Head of caudate nucleus (tissue), 42 donors: ENCODE measurements at regions not wholly inside any gene's neighbourhood (a gene's known extent, or its start where the extent isn't known, plus 50 kb on each side); places are given as distances from the start of the nearest gene placed in this dataset.

Experiments
- DNase-seq, 42 donors: peaks; one replicate each; pipeline versions ENCODE4 v3.0.0 to v3.0.0-alpha.2; 2020 to 2021; ENCODE audit warnings: mixed read lengths in 7 of 42
- intact Hi-C: fragments of 100-400 bp; cut with DNase I; formaldehyde crosslinking; loops from one replicate; pipeline ENCODE4 v1.15.0; 2022

DNA sequence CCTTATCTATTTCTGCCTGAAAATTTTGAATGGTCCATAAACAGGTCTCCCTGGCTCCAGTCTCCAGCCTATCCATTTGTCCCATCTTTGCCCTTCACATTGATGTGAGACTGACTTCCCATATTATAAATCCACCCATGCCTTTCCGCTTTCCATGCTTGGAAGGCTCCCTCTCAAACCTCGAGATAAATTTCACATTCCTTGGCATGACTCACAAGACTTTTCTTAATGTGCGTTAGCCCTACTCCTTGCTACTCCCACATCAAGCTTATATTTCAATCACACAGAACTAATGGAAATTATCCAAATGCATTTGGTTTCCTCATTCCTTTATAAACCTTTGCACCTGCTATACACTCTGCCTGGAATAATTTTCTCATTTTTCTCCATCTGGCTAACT lies 163.7 kb upstream of the NTM start:
- intact Hi-C loops, result no loop called here
- DNase-seq, result peak in 12 of 42 donors; percentile 14 to 74 (median 38)

DNA sequence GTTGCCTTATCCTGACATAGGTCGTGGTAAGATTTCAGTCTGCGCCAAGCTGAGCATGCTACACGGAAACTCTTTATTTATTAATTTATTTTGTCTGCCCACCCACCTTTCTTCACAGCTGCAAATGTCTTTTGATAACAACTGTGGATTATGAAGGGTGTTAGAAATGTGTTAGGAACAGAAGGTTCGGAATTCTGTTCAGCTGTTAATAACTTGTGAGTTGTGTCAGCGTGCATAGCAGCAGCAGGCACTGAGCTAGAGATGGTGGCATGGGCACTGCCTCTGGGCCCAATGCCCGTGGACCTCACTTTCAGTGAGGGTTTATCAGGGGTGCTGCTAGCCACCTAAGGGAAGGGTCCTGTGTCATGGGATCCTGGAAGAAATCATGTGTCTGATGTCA lies 162.5 kb upstream of the NTM start:
- DNase-seq, result peak in 1 of 42 donors; percentile 34
- intact Hi-C loops, result no loop called here

DNA sequence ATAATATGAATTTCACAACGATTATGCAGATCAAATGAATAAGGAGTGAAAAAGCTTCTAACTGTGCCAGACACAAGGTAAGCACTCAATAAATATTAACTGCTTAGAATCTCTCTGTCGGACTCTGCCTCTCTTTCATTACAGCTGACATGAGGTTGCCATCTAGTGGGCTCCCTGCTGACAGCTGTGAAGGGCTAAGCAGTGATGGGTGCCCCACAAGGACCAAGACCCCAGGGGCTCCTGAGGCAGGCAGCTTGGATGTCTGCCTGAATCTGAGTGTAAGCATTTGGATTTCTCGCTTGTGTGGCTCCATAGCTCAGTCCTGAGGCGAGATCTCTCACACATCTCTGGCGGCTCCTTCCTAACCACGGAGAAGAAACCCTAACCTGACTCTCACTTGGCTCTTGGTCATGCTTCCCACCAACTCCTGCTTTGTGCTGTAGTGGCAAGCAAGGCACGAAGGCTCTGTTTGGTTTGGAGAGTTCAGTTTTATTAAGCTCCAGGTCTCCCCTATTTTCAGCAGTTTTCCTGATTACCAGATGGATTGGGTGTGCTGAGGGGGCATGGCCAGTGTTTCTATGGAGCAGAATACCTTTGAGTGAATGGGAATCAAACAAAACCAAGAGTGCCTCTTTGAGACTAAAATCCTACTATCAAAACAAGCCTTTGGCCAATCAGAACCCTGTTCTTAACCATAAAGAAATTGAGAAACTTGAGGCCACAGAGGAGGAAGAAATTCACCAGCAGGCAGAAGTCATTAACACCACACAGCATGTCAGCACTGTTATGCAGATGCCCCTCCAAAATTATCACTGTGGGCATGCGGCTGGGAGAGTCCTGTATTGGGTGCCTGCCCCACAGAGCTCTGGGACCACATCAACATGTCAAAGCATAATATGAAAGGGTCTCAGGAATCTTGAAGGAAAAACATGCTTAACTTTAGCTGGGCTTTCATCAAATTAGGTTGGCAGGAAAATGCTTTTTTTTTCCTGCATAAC lies 152.8 kb upstream of the NTM start:
- intact Hi-C loops, result loop anchor here (10.0 kb wide), 1 partner anchor 153 kb away; no protein-coding TSS in a partner anchor
- peak in 20 of 42 donors; percentile 6 to 54 (median 32) for DNase-seq

DNA sequence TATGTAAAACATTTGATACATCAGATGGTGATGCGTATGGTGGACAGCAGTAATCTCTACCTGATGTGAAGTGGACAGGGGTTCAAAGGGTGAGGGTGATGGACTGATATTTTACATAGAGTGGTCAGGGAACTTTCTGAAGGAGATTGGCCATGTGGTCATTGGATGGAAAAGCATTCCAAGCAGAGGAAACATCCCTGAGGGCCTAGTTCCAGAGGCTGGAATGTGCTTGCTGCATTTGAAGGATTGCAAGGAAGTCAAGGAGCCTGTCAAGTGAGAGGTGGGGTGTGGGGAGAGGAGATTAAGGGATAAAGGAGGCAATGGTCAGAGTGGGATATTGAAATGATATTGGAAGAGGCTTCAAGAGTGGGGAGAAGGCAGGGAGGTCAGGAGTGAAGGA lies 151.9 kb upstream of the NTM start:
- intact Hi-C loops, result loop anchor here (10.0 kb wide), 1 partner anchor 154 kb away; no protein-coding TSS in a partner anchor
- no peak for DNase-seq

DNA sequence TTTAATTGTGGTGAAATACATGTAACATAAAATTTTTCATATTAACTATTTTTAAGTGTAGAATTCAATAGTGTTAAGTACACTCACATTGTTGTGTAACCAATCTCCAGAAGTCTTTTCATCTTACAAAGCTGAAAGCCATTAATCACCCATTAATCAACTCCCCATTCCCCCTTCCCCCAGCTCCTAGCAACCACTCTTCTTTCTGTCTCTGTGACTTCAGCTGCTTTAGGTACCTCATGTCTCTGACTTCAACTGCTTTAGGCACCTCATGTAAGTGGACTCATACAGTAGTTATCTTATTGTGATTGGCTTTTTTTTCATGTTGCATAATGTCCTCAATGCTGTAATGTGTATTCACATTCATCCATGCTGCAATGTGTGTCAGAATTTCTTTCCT lies 150.8 kb upstream of the NTM start:
- intact Hi-C loops, result loop anchor here (10.0 kb wide), 1 partner anchor 155 kb away; no protein-coding TSS in a partner anchor
- DNase-seq, result no peak

DNA sequence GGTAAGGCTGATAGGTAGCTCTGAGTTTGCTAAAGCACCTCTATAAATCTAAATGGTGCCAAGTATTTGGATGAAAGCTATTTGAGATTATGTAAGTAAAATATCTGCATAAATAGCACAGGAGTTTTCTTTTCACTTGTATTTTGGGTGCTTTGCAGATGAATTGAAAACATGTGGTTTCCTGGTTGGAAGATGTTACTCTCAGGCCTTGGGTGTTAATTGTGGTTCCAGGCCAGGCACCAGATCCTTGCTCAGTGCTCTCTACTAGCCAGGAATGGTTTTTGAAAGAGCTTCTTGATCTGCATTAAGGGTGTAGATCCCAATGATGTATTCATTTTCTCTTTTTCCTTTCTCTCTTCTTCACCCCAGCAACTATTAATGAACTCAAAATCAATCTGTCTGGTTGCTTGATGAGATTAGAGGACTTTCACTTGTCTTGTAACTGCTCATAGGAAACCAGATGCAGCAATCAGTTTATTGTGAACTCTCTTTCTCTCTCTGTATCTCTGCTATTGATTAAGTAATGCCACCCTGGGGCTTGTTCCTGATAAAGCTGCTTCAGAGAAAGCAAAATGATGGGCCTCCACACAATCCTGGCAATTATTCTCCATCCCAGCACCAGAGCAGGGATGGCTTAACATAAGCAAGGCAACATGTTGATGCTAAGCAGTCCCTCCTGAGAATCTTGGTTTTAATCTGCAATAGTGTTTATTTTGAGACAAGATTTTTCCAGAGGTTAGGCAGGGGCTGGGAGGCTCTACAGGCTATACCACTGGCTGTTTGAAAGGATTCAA lies 147.0 kb upstream of the NTM start:
- DNase-seq, result no peak
- intact Hi-C loops, result no loop called here

DNA sequence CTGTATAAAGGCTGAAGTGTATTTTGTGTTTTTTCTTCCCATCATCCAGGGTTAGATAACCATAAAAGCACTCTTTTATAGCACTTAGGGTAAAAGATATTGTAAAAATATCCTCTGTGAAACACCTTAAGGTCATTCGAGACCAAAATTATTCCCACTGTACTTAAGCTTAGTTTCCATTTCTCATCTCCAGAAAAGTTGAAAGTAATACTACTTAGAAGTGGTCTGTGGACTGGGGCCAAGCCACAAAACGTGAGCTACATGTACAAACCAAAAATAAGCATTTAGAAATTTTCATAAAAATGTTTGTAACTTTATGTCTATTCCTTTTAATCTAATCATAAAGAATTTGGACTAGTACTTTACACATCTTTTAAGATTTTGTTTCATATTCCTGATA lies 142.0 kb upstream of the NTM start:
- DNase-seq, result no peak
- intact Hi-C loops, result no loop called here

DNA sequence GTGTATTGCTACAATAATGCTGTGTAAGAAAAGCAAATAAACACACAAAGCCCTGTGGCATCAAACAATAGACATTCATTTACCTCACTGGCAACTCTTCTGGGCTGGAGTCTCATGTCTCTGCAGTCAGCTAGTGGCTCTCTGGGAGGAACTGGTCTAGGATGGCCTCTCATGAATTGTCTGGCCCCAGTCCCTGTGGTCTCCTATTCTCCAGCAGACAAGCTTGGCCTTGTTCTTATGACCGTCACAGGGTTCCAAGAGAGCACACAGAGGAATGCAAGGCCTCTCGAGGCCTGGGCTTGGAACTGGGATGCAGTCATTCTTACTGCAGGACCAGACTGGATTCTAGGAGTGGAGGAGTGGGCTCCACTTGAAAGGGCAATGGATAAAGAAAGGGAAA lies 141.2 kb upstream of the NTM start:
- intact Hi-C loops, result no loop called here
- DNase-seq, result peak in 9 of 42 donors; percentile 9 to 45 (median 40)

DNA sequence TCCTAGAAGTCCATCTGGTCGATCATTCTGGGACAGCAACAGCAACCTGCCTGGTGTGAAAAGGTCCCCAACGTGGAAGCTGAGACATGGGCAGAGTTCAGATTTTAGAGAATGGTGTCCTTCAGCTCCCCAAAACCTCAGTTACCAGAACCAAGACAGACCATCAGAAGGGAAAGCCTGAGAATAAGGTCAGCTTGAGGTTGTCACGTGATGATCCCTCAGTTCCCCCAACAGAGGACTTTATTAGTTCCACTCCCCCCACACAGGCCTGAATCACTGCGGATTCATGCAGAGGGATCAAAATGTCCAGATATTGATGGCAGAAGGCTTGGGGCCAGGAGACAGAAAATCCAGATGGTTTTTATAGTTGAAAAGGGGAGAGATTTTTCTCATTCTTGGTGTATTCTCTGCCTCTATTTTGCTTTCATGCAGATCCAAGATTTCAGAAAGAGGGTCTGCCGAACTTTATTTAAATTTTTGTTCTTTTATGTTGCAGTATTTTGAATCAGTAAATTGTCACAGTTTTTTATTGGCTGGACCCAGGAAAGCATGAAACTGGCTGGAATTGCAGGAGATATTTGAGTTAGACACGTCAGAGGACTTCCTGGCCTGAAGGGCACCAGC lies 139.0 kb upstream of the NTM start:
- intact Hi-C loops, result no loop called here
- DNase-seq, result no peak

DNA sequence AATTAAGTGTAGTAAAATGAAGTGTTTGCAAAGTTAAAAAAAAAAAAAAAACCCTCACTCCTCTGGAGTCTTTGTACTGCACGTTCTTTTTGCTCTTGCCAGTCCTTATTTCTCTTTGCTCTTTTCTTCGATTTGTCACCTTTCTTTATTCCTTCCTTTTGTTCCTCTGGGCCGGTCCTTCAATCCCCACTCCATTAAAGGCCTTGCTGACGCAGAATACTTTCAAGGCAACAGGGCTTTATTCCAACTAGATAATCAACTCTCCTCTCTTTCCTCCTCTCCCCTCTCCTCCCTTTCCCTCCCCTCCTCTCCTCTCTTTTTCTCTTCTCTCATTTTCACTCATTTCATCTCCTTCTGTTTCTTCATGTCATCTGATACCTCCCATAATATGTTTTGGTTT lies 138.2 kb upstream of the NTM start:
- intact Hi-C loops, result no loop called here
- no peak for DNase-seq

DNA sequence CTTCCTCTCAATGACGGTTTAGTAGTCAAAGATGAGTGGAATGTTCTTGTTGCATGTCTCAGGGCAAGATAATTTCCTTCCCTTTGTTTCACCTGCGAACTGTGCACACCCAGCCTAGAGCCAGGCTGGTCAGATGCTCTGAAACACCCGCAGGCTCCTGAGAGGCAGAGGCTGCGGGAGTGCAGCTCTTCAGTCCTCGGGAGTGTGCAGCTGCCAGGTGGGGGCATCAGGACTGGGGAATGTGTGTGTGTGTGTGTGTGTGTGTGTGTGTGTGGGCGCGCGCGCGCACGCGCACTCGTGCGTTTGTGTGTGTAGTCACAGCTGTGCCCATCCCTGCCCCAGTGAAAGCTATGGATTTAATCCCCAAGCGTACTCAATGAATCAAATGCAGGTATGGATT lies 136.2 kb upstream of the NTM start:
- peak in 30 of 42 donors; percentile 12 to 78 (median 44) for DNase-seq
- intact Hi-C loops, result no loop called here

DNA sequence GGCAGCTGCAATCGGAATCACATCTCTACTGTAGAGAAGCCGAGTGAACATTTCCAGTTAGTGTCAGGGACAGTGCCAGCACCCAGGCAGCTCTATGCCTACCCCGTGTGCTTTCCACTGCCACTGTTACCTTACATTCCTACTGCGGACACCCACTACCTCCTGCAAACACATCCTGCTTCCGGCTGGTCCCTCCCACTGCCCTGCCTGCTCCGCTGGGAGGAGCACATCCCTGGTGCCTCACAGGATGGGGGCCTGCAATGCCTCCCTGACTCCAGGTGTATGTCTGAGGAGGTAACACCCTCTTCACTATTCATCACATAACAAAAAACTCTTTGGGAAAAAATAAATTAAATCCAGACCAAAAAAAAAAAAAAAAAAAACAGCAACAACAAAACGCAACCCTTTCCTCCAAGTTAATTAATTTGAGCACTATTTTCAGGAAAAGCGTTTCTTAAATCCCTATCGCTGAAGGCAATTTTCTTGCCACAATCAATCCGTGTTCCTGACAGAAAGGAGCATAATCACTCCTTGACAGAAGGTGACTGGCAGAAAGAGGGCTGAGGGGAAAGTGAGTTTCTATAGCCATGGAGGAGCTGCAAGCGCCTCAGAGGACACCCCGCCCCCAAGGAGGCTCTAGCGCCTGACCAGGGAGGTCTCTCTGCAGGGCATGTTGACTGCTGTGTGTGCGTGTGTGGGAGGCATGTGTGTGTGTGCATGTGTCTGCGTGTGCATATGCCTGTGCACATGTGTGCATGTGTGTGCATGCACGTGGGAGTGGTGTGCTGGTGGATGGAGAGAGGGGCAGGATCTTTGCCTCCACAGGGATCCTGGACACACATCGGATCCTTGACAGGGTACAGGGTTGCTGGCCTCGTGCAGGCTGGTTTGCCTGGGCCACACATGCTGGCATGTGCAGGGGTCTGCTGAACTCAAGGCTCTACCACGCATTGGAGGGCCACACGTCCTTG lies 134.8 kb upstream of the NTM start:
- intact Hi-C loops, result no loop called here
- DNase-seq, result peak in 36 of 42 donors; percentile 18 to 81 (median 50)

DNA sequence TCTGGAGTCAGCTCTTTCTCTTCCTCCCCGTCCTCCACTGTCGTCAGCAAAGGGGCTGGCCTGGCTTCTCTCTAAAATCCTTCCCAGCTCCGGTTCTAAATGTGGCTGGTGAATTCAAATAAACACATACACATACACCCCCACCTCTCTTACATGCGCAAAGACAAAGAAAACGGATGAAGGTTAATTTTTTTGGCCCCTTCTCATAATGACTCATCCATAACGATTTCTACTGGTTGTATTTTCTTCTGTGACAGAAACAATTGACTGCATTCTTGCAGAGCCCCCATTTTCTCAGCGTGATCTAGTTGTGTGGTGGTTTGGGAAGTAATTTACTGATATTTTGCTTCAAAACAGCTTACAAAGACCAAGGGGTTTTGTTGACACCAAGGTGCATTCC lies 130.0 kb upstream of the NTM start:
- intact Hi-C loops, result loop anchor here (10.0 kb wide), 1 partner anchor 434 kb away; no protein-coding TSS in a partner anchor
- no peak for DNase-seq

DNA sequence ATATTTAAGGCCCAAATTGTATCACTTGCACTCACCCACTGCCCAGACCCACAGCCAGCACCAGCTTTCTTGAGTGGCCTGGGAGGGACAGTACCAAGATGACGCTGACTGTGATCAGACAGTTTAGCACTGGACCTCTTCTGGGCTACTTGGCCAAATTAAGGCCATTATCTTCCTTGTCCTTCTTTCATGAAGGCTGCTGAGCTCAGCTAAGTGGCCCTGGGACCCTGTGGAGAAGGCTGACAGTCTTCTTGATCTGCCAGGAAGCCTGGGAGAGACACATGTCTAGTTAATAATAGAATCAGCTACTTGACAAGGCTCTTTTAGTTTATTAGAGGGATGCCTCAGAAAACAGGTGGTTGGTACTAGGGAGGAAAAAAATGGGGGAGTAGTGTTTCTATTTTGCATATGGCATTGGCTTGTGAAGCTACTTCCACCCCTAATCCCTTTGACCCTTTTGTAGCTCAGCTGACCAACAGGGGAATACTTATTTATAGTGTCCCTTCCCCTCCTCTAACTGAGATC lies 127.9 kb upstream of the NTM start:
- DNase-seq, result no peak
- intact Hi-C loops, result loop anchor here (10.0 kb wide), 1 partner anchor 432 kb away; no protein-coding TSS in a partner anchor

DNA sequence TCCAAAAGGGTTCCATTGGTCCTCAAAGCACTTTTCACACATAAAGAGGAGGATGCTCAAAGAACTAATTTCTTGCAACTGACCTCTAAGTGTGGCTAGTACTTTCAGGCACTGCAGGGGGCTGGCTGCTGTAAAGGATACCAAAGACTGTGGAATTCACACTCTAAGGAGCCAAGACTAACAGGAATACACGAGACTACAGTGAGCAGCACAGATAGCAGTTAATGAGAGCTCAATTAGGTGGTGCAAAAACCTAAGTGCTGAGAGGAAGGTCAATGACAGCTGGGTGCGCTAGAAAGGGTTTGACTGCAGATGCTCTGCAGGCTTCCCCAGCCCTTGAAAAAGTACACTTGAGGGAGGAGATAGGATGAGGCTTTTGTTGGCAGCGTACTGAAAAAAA lies 124.3 kb upstream of the NTM start:
- no peak for DNase-seq
- intact Hi-C loops, result loop anchor here (5.0 to 10.0 kb wide), 3 partner anchors 146 to 429 kb away; no protein-coding TSS in a partner anchor

DNA sequence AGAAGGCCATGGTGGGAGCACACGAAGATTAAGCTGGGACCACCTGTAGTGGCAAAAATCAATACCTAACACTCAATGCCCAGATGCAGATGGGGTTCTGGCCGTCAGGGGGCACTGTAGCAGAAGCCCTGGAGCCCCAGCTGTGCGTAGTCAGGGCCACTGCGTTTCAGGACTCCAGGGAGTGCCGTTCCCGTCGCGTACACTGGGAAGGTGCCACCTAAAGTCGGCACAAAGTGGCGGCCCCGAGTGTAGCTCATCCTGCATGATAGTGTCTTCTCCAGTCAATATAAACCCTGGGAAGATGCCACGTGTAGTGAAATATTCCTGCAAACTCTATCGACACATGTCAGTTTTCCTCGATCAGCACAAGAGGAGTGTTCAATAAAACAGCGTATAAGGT lies 123.8 kb upstream of the NTM start:
- DNase-seq, result peak; percentile 37 to 93 (median 82)
- intact Hi-C loops, result loop anchor here (5.0 to 10.0 kb wide), 3 partner anchors 146 to 428 kb away; no protein-coding TSS in a partner anchor

DNA sequence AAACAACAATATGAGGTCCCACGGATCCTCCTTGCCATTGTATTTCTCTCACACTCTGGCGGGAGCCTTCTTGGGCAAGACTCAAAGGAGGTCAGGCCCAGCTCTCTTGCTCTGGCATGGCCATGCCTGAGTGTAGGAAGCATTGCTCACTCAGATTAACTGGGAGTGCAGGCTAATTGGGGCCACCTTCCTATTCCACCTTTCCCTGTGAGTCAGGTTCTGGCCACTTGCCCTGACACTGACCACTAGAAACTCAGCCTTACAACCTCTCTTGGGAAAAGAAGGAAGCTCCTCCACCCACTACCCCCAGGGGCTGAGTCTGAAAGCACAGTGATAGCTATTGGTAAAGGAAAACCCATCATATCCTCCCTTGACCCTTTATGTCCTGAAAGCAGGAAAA lies 121.8 kb upstream of the NTM start:
- intact Hi-C loops, result loop anchor here (5.0 to 10.0 kb wide), 3 partner anchors 144 to 426 kb away; no protein-coding TSS in a partner anchor
- no peak for DNase-seq
